ENCODE measurements at regions not wholly inside any gene's neighbourhood (a gene's known extent, or its start where the extent isn't known, plus 50 kb on each side); places are given as distances from the start of the nearest gene placed in this dataset.
"Not testable (repeated sequence)": the region's sequence is repeated elsewhere in the genome, so short reads cannot be mapped to it uniquely, and the experiment has no call there.

- H3K27ac Mint-ChIP-seq (ENCODE audit: unreplicated experiment) = no peak overlapping the region
- no peaks in the 10 kb centered on the region for H3K27me3 Mint-ChIP-seq (ENCODE audit: unreplicated experiment)
- no peaks in the 10 kb centered on the region for H3K4me1 Mint-ChIP-seq (ENCODE audit: low read depth, unreplicated experiment)
- TF ChIP-seq CTCF (IDR thresholded peaks at IDR 0.05; ENCODE audit: unreplicated experiment) = no peak
- BruUV-seq (replicated peaks) = no TSS peak
- no peaks in the 10 kb centered on the region for H3K36me3 Mint-ChIP-seq (ENCODE audit: insufficient read depth, unreplicated experiment)
- peaks cover 6% of the 10 kb centered on the region for H3K9me3 Mint-ChIP-seq (ENCODE audit: low read depth, unreplicated experiment)
- CTCF ChIA-PET = interaction anchor here (0.7 kb wide), 1 partner anchor 1103 kb away, joined by 3 read pairs; no protein-coding TSS in a partner anchor
- intact Hi-C loops (cut with micrococcal nuclease; ENCODE audit: unreplicated experiment) = no loop called here
- DNase-seq = no peak
- H3K4me3 Mint-ChIP-seq (ENCODE audit: low read depth, unreplicated experiment) = no peak overlapping the region
Measured at GRCh38 chr2:150332383-150332782, 155.1 kb downstream of the RND3 start.

- Mint-ChIP-seq H3K4me3 (ENCODE audit: low read depth, unreplicated experiment) (no peak overlapping the region), H3K4me1 (ENCODE audit: low read depth, unreplicated experiment) (no peaks in the 10 kb centered on the region), H3K27ac (ENCODE audit: unreplicated experiment) (no peak overlapping the region), H3K36me3 (ENCODE audit: insufficient read depth, unreplicated experiment) (no peaks in the 10 kb centered on the region), H3K27me3 (ENCODE audit: unreplicated experiment) (no peaks in the 10 kb centered on the region), H3K9me3 (ENCODE audit: low read depth, unreplicated experiment) (peaks cover 4% of the 10 kb centered on the region)
- DNase-seq = no peak
- BruUV-seq (replicated peaks) = no TSS peak
- no peak for TF ChIP-seq CTCF (IDR thresholded peaks at IDR 0.05; ENCODE audit: unreplicated experiment)
- CTCF ChIA-PET = no interaction called here
- intact Hi-C loops (cut with micrococcal nuclease; ENCODE audit: unreplicated experiment) = no loop called here
Measured at GRCh38 chr2:150327564-150328489, 159.6 kb downstream of the RND3 start.

GRCh38 chr2:150325656-150326314 lies 161.7 kb downstream of the RND3 start:
- Mint-ChIP-seq H3K4me1 (ENCODE audit: low read depth, unreplicated experiment) (no peaks in the 10 kb centered on the region), H3K27ac (ENCODE audit: unreplicated experiment) (no peak overlapping the region), H3K27me3 (ENCODE audit: unreplicated experiment) (no peaks in the 10 kb centered on the region), H3K4me3 (ENCODE audit: low read depth, unreplicated experiment) (no peak overlapping the region), H3K36me3 (ENCODE audit: insufficient read depth, unreplicated experiment) (no peaks in the 10 kb centered on the region), H3K9me3 (ENCODE audit: low read depth, unreplicated experiment) (peaks cover 4% of the 10 kb centered on the region)
- TF ChIP-seq CTCF (IDR thresholded peaks at IDR 0.05; ENCODE audit: unreplicated experiment) = no peak
- intact Hi-C loops (cut with micrococcal nuclease; ENCODE audit: unreplicated experiment) = no loop called here
- CTCF ChIA-PET = interaction anchor here (0.7 kb wide), 1 partner anchor 15 kb away, joined by 3 read pairs; no protein-coding TSS in a partner anchor
- DNase-seq = no peak
- no TSS peak for BruUV-seq (replicated peaks)

- H3K9me3 Mint-ChIP-seq (ENCODE audit: low read depth, unreplicated experiment); H3K4me1 Mint-ChIP-seq (ENCODE audit: low read depth, unreplicated experiment); H3K27ac Mint-ChIP-seq (ENCODE audit: unreplicated experiment); intact Hi-C loops (cut with micrococcal nuclease; ENCODE audit: unreplicated experiment); BruUV-seq (replicated peaks); H3K36me3 Mint-ChIP-seq (ENCODE audit: insufficient read depth, unreplicated experiment); CTCF ChIA-PET; DNase-seq; H3K4me3 Mint-ChIP-seq (ENCODE audit: low read depth, unreplicated experiment); H3K27me3 Mint-ChIP-seq (ENCODE audit: unreplicated experiment): not testable (repeated sequence)
Measured at GRCh38 chr2:150323071-150323470, 164.4 kb downstream of the RND3 start.

All from Calu3 (cell line).